Fibroblast of mammary gland (primary cell): ENCODE measurements at regions not wholly inside any gene's neighbourhood (a gene's known extent, or its start where the extent isn't known, plus 50 kb on each side); places are given as distances from the start of the nearest gene placed in this dataset.

ENCODE experiments used
- DNase-seq: peaks from one replicate; pipeline ENCODE4 v3.0.0-alpha.2; 2010; ENCODE audit warnings: low read depth
- H3K4me3 ChIP-seq: 2 replicates; pipeline ENCODE4 v1.5.1; 2011; ENCODE audit warnings: low read depth, mild to moderate bottlenecking, low read length, moderate library complexity; ENCODE audit not compliant: control insufficient read depth
- TF ChIP-seq, protein P1 (sequence below): conservative IDR thresholded peaks from 2 replicates; pipeline ENCODE4 v1.5.1; 2011; ENCODE audit warnings: low read depth, low read length, inconsistent platforms; ENCODE audit not compliant: control insufficient read depth, insufficient read depth

DNA sequence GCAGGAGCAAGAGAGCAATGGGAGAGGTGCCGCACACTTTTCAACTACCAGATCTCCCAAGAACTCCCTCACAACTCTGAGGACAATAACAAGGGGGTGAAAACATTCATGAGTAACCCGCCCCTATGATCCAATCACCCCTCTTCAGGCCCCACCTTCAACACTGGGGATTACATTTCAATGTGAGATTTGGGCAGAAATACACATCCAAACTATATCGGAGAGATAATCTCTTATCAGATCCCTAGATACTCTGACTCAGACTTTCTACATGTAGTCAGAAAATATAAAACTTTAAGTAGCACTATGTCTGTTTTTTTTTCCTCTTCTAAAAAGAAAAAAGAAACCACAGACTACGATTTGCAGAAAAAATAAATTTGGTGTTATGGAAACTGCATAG, 1595.9 kb upstream of the NUDT12 start:
- H3K4me3 ChIP-seq: no peak overlapping the region
- TF ChIP-seq, protein P1, sequence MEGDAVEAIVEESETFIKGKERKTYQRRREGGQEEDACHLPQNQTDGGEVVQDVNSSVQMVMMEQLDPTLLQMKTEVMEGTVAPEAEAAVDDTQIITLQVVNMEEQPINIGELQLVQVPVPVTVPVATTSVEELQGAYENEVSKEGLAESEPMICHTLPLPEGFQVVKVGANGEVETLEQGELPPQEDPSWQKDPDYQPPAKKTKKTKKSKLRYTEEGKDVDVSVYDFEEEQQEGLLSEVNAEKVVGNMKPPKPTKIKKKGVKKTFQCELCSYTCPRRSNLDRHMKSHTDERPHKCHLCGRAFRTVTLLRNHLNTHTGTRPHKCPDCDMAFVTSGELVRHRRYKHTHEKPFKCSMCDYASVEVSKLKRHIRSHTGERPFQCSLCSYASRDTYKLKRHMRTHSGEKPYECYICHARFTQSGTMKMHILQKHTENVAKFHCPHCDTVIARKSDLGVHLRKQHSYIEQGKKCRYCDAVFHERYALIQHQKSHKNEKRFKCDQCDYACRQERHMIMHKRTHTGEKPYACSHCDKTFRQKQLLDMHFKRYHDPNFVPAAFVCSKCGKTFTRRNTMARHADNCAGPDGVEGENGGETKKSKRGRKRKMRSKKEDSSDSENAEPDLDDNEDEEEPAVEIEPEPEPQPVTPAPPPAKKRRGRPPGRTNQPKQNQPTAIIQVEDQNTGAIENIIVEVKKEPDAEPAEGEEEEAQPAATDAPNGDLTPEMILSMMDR: no peak
- DNase-seq: no peak

DNA sequence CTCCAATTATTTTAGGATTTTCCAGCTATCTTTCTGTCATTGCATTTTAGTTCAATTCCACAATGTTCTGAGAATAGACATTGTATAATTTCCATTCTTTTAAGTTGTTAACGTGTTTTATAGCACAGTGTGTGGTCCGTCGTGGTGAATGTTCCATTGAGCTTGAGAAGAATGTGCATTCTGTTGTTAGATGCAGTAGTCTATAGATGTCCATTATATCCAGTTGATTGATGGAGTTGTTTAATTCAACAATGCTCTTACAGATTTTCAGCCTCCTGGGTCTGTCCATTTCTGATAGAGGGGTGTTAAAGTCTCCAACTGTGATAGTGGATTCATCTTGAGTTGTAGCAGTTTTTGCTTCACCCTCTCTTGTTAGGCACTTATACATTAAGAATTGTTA, 1587.7 kb upstream of the NUDT12 start:
- TF ChIP-seq, protein P1: no peak
- DNase-seq: no peak
- no peak overlapping the region for H3K4me3 ChIP-seq

DNA sequence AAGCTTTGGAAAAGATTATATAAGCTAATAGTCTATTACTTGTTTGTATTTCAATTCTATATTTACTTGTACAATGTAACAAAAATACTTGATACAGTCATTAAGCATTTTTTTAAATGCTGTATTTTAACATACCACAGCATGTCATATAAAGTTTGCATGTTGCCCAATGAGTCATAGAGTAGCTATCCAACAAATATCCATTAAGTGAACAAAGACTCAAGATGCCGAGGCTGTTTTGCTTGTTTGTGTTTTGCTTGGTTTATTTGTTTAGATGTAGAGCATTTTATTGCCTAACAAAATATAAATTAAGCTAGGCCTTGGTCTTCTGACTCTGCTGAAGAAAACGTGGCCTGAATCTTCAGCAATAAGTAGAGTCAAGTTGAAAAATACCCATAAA, 1584.3 kb upstream of the NUDT12 start:
- TF ChIP-seq, protein P1: no peak
- H3K4me3 ChIP-seq: no peak overlapping the region
- DNase-seq: no peak

GRCh38 chr5:105145152-105145551, 1582.6 kb upstream of the NUDT12 start:
- no peak for DNase-seq
- TF ChIP-seq, protein P1: no peak
- no peak overlapping the region for H3K4me3 ChIP-seq

GRCh38 chr5:105134328-105134727, 1571.7 kb upstream of the NUDT12 start:
- no peak for DNase-seq
- H3K4me3 ChIP-seq: no peak overlapping the region
- TF ChIP-seq, protein P1: no peak

DNA sequence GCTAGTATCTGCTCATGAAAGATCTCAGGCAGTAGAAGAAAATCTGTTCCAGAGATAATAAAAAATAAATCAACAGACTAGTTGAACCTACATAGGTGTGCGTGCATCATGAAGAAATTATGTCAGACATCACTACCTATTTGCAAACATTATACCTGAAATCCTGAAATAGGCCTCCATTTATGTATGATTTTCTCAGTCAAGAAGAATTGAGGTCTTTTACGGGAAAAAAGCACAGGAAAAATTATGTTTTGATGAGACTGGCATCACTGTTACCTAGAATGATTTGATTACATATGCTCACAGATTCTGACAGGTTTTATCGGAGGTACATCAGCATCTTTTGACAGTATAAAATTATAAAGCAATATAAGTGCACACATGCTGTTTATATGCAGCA, 1570.5 kb upstream of the NUDT12 start:
- H3K4me3 ChIP-seq: no peak overlapping the region
- DNase-seq: no peak
- TF ChIP-seq, protein P1: no peak

- DNase-seq: no peak
- H3K4me3 ChIP-seq: no peak overlapping the region
- TF ChIP-seq, protein P1: no peak
Measured at GRCh38 chr5:105132581-105132980, 1570.0 kb upstream of the NUDT12 start.
